Sigmoid colon (tissue), 6 donors: ENCODE measurements at regions not wholly inside any gene's neighbourhood (a gene's known extent, or its start where the extent isn't known, plus 50 kb on each side); places are given as distances from the start of the nearest gene placed in this dataset.

Source experiments
- DNase-seq: peaks from one replicate; pipeline ENCODE4 v3.0.0-alpha.2; 2019
- H3K27ac ChIP-seq, 4 donors: fragments of 200-600 bp; sonication (generic); one replicate each; pipeline ENCODE4 v1.5.1; 2016 to 2019; ENCODE audit warnings: mild to moderate bottlenecking in 1 of 4
- H3K27me3 ChIP-seq, 3 donors: fragments of 200-600 bp; sonication (generic); one replicate each; pipeline ENCODE4 v1.5.1; 2019; ENCODE audit warnings: mild to moderate bottlenecking in 1 of 3
- H3K36me3 ChIP-seq, 4 donors: fragments of 200-600 bp; sonication (generic); one replicate each; pipeline ENCODE4 v1.5.1; 2016 to 2019
- H3K4me1 ChIP-seq, 4 donors: fragments of 200-600 bp; sonication (generic); one replicate each; pipeline ENCODE4 v1.5.1; 2017 to 2019
- H3K4me3 ChIP-seq, 4 donors: fragments of 200-600 bp; sonication (generic); one replicate each; pipeline ENCODE4 v1.5.1; 2017 to 2019; ENCODE audit warnings: mild to moderate bottlenecking in 2 of 4, moderate library complexity in 1 of 4
- H3K9me3 ChIP-seq, 4 donors: fragments of 200-600 bp in 3 of 4; sonication (generic) in 3 of 4; one replicate each; pipeline versions ENCODE4 v1.5.1 to v1.6.1; 2013 to 2019
- CTCF ChIP-seq, 4 experiments: fragments of 450-650 bp in 3 of 4; fragments of 200-600 bp in 1 of 4; IDR thresholded peaks; one replicate each; pipeline ENCODE4 v1.5.1; 2016 to 2019; ENCODE audit warnings: antibody characterized with exemption in 4 of 4, mild to moderate bottlenecking in 3 of 4, moderate library complexity in 2 of 4
- EP300 ChIP-seq, 4 donors: sonication (generic); formaldehyde crosslinking; IDR thresholded peaks; one replicate each; pipeline ENCODE4 v1.6.1; 2017; ENCODE audit warnings: antibody characterized with exemption in 4 of 4
- POLR2A ChIP-seq, 2 donors: fragments of 450-650 bp; IDR thresholded peaks; one replicate each; pipeline ENCODE4 v1.6.1; 2016; ENCODE audit warnings: antibody characterized with exemption in 2 of 2, mild to moderate bottlenecking in 2 of 2, moderate library complexity in 2 of 2
- POLR2AphosphoS5 ChIP-seq, 4 donors: sonication (generic); formaldehyde crosslinking; IDR thresholded peaks; one replicate each; pipeline ENCODE4 v1.6.1; 2017; ENCODE audit warnings: antibody characterized with exemption in 4 of 4
- WGBS, 2 donors: extraction: QIAGEN DNeasy Blood & Tissue Kit; methylation state at CpG; one replicate each; pipeline ENCODE4 v1.1.7; 2013; 5-methylcytosine and 5-hydroxymethylcytosine counted together
- intact Hi-C: fragments of 100-400 bp; cut with DNase I; formaldehyde crosslinking; loops from one replicate; pipeline ENCODE4 v1.15.1; 2023
- donor health status: healthy with polysubstance abuse.
- donor health status: healthy.

- H3K4me3 ChIP-seq = no peak overlapping the region
- no peaks in the 10 kb centered on the region for H3K36me3 ChIP-seq
- H3K27ac ChIP-seq = peak overlapping the region in 2 of 4 donors; percentile 29 to 48
- TF ChIP-seq POLR2AphosphoS5 (IDR thresholded peaks at IDR 0.05) (no peak), EP300 (IDR thresholded peaks at IDR 0.05) (no peak), CTCF (IDR thresholded peaks at IDR 0.05) (no peak), POLR2A (IDR thresholded peaks at IDR 0.05) (no peak)
- 48 to 74% methylated on average over 5 of the region's 5 CpGs for WGBS, 2 donors
- no peak for DNase-seq
- H3K9me3 ChIP-seq = no peaks in the 10 kb centered on the region
- intact Hi-C loops = no loop called here
- H3K4me1 ChIP-seq = peaks cover 0 to 16% (median 7%) of the 10 kb centered on the region in 4 donors
- no peaks in the 10 kb centered on the region for H3K27me3 ChIP-seq
Observed at GRCh38 chr9:89926167-89926566, 321.4 kb downstream of the GADD45G start.

DNA sequence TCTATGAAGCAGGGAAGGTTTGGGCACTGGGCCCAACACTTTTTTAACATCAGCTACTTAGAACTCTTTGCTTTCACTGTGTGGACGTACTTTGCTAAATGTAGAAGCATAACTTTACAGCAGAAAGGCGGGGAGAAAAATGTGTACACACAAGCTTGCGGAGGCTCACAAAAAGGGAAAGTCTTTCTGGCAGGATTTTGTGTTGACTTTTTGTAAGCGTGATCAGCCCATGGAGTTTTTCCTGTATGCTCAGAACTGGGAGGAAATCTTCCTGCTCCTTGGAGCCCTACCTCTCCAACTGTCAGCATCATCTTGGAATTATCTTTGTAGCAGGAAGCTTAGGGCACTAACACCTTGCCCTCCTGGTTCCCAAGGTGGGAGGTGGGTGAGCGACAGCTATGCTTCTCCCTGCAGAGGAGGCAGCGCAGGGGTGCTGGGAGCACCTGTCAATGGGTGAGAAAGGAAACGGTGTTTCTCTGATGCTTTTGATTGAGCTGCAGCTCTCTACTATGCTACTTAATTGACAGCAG, 321.9 kb downstream of the GADD45G start:
- H3K27me3 ChIP-seq = no peaks in the 10 kb centered on the region
- TF ChIP-seq EP300 (IDR thresholded peaks at IDR 0.05) (peak in 1 of 4 donors; percentile 5), CTCF (IDR thresholded peaks at IDR 0.05) (no peak)
- DNase-seq = no peak
- intact Hi-C loops = no loop called here
- WGBS, 2 donors = 29 to 60% methylated on average over 7 of the region's 7 CpGs
- H3K4me1 ChIP-seq = peaks cover 0 to 16% (median 7%) of the 10 kb centered on the region in 4 donors
- no peak overlapping the region for H3K4me3 ChIP-seq
- peak overlapping the region in 2 of 4 donors; percentile 29 to 48 for H3K27ac ChIP-seq
- no peaks in the 10 kb centered on the region for H3K36me3 ChIP-seq
- no peaks in the 10 kb centered on the region for H3K9me3 ChIP-seq

GRCh38 chr9:89928106-89928505, 323.3 kb downstream of the GADD45G start:
- TF ChIP-seq POLR2AphosphoS5 (IDR thresholded peaks at IDR 0.05) (no peak), CTCF (IDR thresholded peaks at IDR 0.05) (no peak), EP300 (IDR thresholded peaks at IDR 0.05) (no peak), POLR2A (IDR thresholded peaks at IDR 0.05) (no peak)
- no peak for DNase-seq
- no peaks in the 10 kb centered on the region for H3K36me3 ChIP-seq
- peaks cover 0 to 16% (median 7%) of the 10 kb centered on the region in 4 donors for H3K4me1 ChIP-seq
- 93 to 96% methylated on average over 1 of the region's 1 CpG for WGBS, 2 donors
- H3K27ac ChIP-seq = no peak overlapping the region
- H3K9me3 ChIP-seq = no peaks in the 10 kb centered on the region
- H3K27me3 ChIP-seq = no peaks in the 10 kb centered on the region
- intact Hi-C loops = no loop called here
- H3K4me3 ChIP-seq = no peak overlapping the region

GRCh38 chr9:89928521-89929275, 323.9 kb downstream of the GADD45G start:
- H3K27ac ChIP-seq = no peak overlapping the region
- TF ChIP-seq POLR2A (IDR thresholded peaks at IDR 0.05) (no peak), EP300 (IDR thresholded peaks at IDR 0.05) (no peak), CTCF (IDR thresholded peaks at IDR 0.05) (no peak), POLR2AphosphoS5 (IDR thresholded peaks at IDR 0.05) (no peak)

More at GRCh38 chr9:89928521-89929275, 323.9 kb downstream of the GADD45G start:
- Histone ChIP-seq H3K9me3 (no peaks in the 10 kb centered on the region), H3K27me3 (no peaks in the 10 kb centered on the region), H3K4me1 (peaks cover 0 to 16% (median 7%) of the 10 kb centered on the region in 4 donors), H3K36me3 (no peaks in the 10 kb centered on the region), H3K4me3 (no peak overlapping the region)
- no peak for DNase-seq
- 95 to 96% methylated on average over 6 of the region's 6 CpGs for WGBS, 2 donors
- intact Hi-C loops = no loop called here
